Left lung (tissue), 4 donors: ENCODE measurements at regions not wholly inside any gene's neighbourhood (a gene's known extent, or its start where the extent isn't known, plus 50 kb on each side); places are given as distances from the start of the nearest gene placed in this dataset.
A peak's percentile ranks its signal among the peaks of the same experiment; 100 is the strongest.

Experiments
- ATAC-seq: fragments of 200-7000 bp; cut with Tn5 transposase; one replicate; pipeline ENCODE4 v1.9.1; 2020; ENCODE audit warnings: moderate library complexity
- DNase-seq, 4 donors: peaks; one replicate each; pipeline ENCODE4 v3.0.0-alpha.2; 2013 to 2020
- H3K27ac ChIP-seq, 2 donors: fragments of 200-600 bp; sonication (generic) in 1 of 2; one replicate each; pipeline versions ENCODE4 v1.5.0 to v1.8.0; 2020 to 2021
- H3K27me3 ChIP-seq, 2 donors: fragments of 200-600 bp; sonication (generic) in 1 of 2; one replicate each; pipeline versions ENCODE4 v1.5.0 to v1.8.0; 2020 to 2021
- H3K36me3 ChIP-seq, 2 donors: fragments of 200-600 bp; sonication (generic) in 1 of 2; one replicate each; pipeline versions ENCODE4 v1.5.0 to v1.8.0; 2020 to 2021
- H3K4me1 ChIP-seq, 2 donors: fragments of 200-600 bp; one replicate each; pipeline ENCODE4 v1.8.0; 2021
- H3K4me3 ChIP-seq, 2 donors: fragments of 200-600 bp; sonication (generic) in 1 of 2; one replicate each; pipeline versions ENCODE4 v1.5.0 to v1.8.0; 2020 to 2021; ENCODE audit warnings: mild to moderate bottlenecking in 1 of 2
- H3K9me3 ChIP-seq, 2 donors: fragments of 200-600 bp; sonication (generic) in 1 of 2; one replicate each; pipeline versions ENCODE4 v1.5.0 to v1.8.0; 2020 to 2021
- CTCF ChIP-seq, 2 donors: fragments of 200-600 bp; sonication (generic) in 1 of 2; IDR thresholded peaks; one replicate each; pipeline versions ENCODE4 v1.5.0 to v1.8.0; 2021; ENCODE audit warnings: antibody characterized with exemption in 2 of 2
- intact Hi-C, 2 donors: fragments of 100-400 bp; cut with DNase I; formaldehyde crosslinking; loops; one replicate each; pipeline versions ENCODE4 v1.11.2 to v1.14.2; 2022
- donor health status: DM: no; HTN: yes; CAD: no.
- donor health status: DM: no; HTN: no; CAD: no.

GRCh38 chr14:82070753-82071152 is 537.1 kb upstream of the SEL1L start:
- intact Hi-C loops: no loop called here
- no peaks in the 10 kb centered on the region for H3K27me3 ChIP-seq
- DNase-seq: no peak

GRCh38 chr14:82073547-82073946 is 539.9 kb upstream of the SEL1L start:
- intact Hi-C loops: no loop called here
- DNase-seq (no peak), ATAC-seq (no peak)
- Histone ChIP-seq H3K9me3 (no peaks in the 10 kb centered on the region), H3K27me3 (no peaks in the 10 kb centered on the region), H3K36me3 (no peaks in the 10 kb centered on the region), H3K4me1 (no peaks in the 10 kb centered on the region), H3K27ac (no peak overlapping the region), H3K4me3 (no peak overlapping the region)
- no peak for TF ChIP-seq CTCF (IDR thresholded peaks at IDR 0.05)

More at GRCh38 chr14:82070753-82071152, 537.1 kb upstream of the SEL1L start:
- no peaks in the 10 kb centered on the region for H3K9me3 ChIP-seq
- no peaks in the 10 kb centered on the region for H3K36me3 ChIP-seq
- no peak for ATAC-seq
- TF ChIP-seq CTCF (IDR thresholded peaks at IDR 0.05): no peak
- no peaks in the 10 kb centered on the region for H3K4me1 ChIP-seq
- H3K4me3 ChIP-seq: no peak overlapping the region
- no peak overlapping the region for H3K27ac ChIP-seq

- peak; percentile 64 for ATAC-seq
- no peak for TF ChIP-seq CTCF (IDR thresholded peaks at IDR 0.05)
Observed at GRCh38 chr14:82075566-82075965, 541.9 kb upstream of the SEL1L start.

GRCh38 chr14:82079553-82079952 is 545.9 kb upstream of the SEL1L start:
- H3K27ac ChIP-seq: no peak overlapping the region
- no peaks in the 10 kb centered on the region for H3K9me3 ChIP-seq
- no peak for DNase-seq
- no peaks in the 10 kb centered on the region for H3K27me3 ChIP-seq
- no peak overlapping the region for H3K4me3 ChIP-seq
- H3K36me3 ChIP-seq: no peaks in the 10 kb centered on the region
- TF ChIP-seq CTCF (IDR thresholded peaks at IDR 0.05): no peak
- ATAC-seq: no peak
- intact Hi-C loops: no loop called here
- no peaks in the 10 kb centered on the region for H3K4me1 ChIP-seq

More at GRCh38 chr14:82075566-82075965, 541.9 kb upstream of the SEL1L start:
- H3K27me3 ChIP-seq: no peaks in the 10 kb centered on the region
- peak in 2 of 4 donors; percentile 20 to 60 for DNase-seq
- intact Hi-C loops: no loop called here
- H3K4me3 ChIP-seq: no peak overlapping the region
- no peaks in the 10 kb centered on the region for H3K36me3 ChIP-seq
- H3K27ac ChIP-seq: no peak overlapping the region
- H3K9me3 ChIP-seq: no peaks in the 10 kb centered on the region
- no peaks in the 10 kb centered on the region for H3K4me1 ChIP-seq

- no peaks in the 10 kb centered on the region for H3K4me1 ChIP-seq
- H3K4me3 ChIP-seq: no peak overlapping the region
- no peaks in the 10 kb centered on the region for H3K9me3 ChIP-seq
- DNase-seq (no peak), ATAC-seq (no peak)
- H3K27me3 ChIP-seq: no peaks in the 10 kb centered on the region
- no peaks in the 10 kb centered on the region for H3K36me3 ChIP-seq
- H3K27ac ChIP-seq: no peak overlapping the region
- intact Hi-C loops: no loop called here
- no peak for TF ChIP-seq CTCF (IDR thresholded peaks at IDR 0.05)
Observed at GRCh38 chr14:82080370-82080769, 546.7 kb upstream of the SEL1L start.
